Muscle of leg (tissue), 3 donors: ENCODE measurements at regions not wholly inside any gene's neighbourhood (a gene's known extent, or its start where the extent isn't known, plus 50 kb on each side); places are given as distances from the start of the nearest gene placed in this dataset.
"Not testable (repeated sequence)": the region's sequence is repeated elsewhere in the genome, so short reads cannot be mapped to it uniquely, and the experiment has no call there.

Experiments
- DNase-seq: peaks from one replicate; pipeline ENCODE4 v3.0.0; 2013
- H3K27ac ChIP-seq: one replicate; pipeline ENCODE4 v1.5.1; 2013; ENCODE audit warnings: mild to moderate bottlenecking, low read length, control low read depth
- H3K27me3 ChIP-seq: one replicate; pipeline ENCODE4 v1.6.1; 2013; ENCODE audit warnings: low read length; ENCODE audit not compliant: control insufficient read depth, insufficient read depth
- H3K36me3 ChIP-seq: one replicate; pipeline ENCODE4 v1.6.1; 2013; ENCODE audit warnings: low read length; ENCODE audit not compliant: control insufficient read depth, insufficient read depth
- H3K4me1 ChIP-seq: one replicate; pipeline ENCODE4 v1.6.1; 2013; ENCODE audit warnings: low read length; ENCODE audit not compliant: control insufficient read depth, insufficient read depth
- H3K4me3 ChIP-seq: one replicate; pipeline ENCODE4 v1.5.1; 2013; ENCODE audit warnings: low read length, control low read depth
- H3K9me3 ChIP-seq: replicated peaks from 2 replicates; pipeline ENCODE4 v1.6.1; 2013; ENCODE audit warnings: low read depth, low read length; ENCODE audit not compliant: control insufficient read depth
- WGBS: methylation state at CpG from one replicate; pipeline ENCODE4 v1.1.5; 2013; ENCODE audit warnings: missing lambda C conversion rate; ENCODE audit not compliant: insufficient coverage; 5-methylcytosine and 5-hydroxymethylcytosine counted together

GRCh38 chr20:48333707-48334106 is 494.1 kb downstream of the PREX1 start:
- 78% methylated on average over 4 of the region's 4 CpGs for WGBS
- no peaks in the 10 kb centered on the region for H3K27me3 ChIP-seq
- no peak for DNase-seq
- H3K27ac ChIP-seq: no peak overlapping the region
- peaks cover 20% of the 10 kb centered on the region for H3K4me1 ChIP-seq
- H3K36me3 ChIP-seq: no peaks in the 10 kb centered on the region
- H3K9me3 ChIP-seq: no peaks in the 10 kb centered on the region
- H3K4me3 ChIP-seq: no peak overlapping the region

GRCh38 chr20:48332555-48332954 is 495.2 kb downstream of the PREX1 start:
- H3K4me1 ChIP-seq: peaks cover 19% of the 10 kb centered on the region
- no peak overlapping the region for H3K27ac ChIP-seq
- no peaks in the 10 kb centered on the region for H3K9me3 ChIP-seq
- WGBS: no CpG with 5 or more reads among the region's 3 CpGs
- no peaks in the 10 kb centered on the region for H3K36me3 ChIP-seq
- H3K27me3 ChIP-seq: no peaks in the 10 kb centered on the region
- DNase-seq: no peak
- no peak overlapping the region for H3K4me3 ChIP-seq

DNA sequence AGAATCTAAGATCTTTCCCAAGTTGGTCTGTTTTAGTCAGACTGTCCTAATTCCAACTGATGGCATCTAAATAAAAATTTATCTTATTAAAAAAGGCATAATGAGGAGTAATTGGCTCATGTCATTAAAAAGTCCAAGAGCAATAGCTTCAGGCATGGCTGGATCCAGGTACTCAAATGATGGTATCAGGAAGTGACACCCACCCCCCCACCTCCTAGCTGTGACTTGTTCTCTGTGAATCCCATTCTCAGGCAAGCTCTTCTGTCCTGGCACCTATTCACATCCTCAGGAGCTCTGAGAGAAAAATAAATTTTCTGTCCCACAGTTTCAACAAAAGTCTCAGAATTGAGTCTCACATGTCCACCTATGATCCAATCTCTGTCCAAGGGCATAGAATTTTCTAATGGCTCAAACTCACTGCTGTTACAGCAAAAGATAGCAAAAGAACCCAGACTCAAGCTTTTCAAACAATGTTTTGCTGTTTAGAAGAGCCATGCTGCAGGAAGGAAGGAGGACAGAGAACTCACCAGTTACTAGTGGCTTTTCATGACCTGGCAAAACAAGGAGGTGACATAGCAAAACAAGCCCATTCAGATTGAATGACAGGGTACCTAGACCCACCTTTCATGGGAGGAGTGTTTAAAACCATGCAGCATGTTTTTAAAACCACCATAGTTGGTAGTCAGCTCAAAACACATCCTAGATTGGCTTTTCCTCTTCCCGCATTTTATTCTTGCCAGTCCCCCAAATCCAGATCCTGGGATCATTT is 496.1 kb downstream of the PREX1 start:
- Histone ChIP-seq H3K27me3 (no peaks in the 10 kb centered on the region), H3K4me1 (peaks cover 22% of the 10 kb centered on the region), H3K9me3 (no peaks in the 10 kb centered on the region), H3K36me3 (no peaks in the 10 kb centered on the region), H3K27ac (no peak overlapping the region), H3K4me3 (no peak overlapping the region)
- WGBS: 67% methylated on average over 1 of the region's 1 CpG
- no peak for DNase-seq

- Histone ChIP-seq H3K36me3 (no peaks in the 10 kb centered on the region), H3K27ac (no peak overlapping the region), H3K4me1 (peaks cover 11% of the 10 kb centered on the region), H3K9me3 (no peaks in the 10 kb centered on the region), H3K27me3 (peaks cover 3% of the 10 kb centered on the region), H3K4me3 (no peak overlapping the region)
- WGBS: 83% methylated on average over 7 of the region's 8 CpGs
- DNase-seq: no peak
Measured at GRCh38 chr20:48329676-48330664, 497.8 kb downstream of the PREX1 start.

GRCh38 chr20:48329031-48329615 is 498.7 kb downstream of the PREX1 start:
- H3K27me3 ChIP-seq: peaks cover 3% of the 10 kb centered on the region
- H3K9me3 ChIP-seq: no peaks in the 10 kb centered on the region
- no peak overlapping the region for H3K4me3 ChIP-seq
- peaks cover 11% of the 10 kb centered on the region for H3K4me1 ChIP-seq
- DNase-seq: no peak
- H3K27ac ChIP-seq: no peak overlapping the region
- no peaks in the 10 kb centered on the region for H3K36me3 ChIP-seq
- 88% methylated on average over 3 of the region's 4 CpGs for WGBS

DNA sequence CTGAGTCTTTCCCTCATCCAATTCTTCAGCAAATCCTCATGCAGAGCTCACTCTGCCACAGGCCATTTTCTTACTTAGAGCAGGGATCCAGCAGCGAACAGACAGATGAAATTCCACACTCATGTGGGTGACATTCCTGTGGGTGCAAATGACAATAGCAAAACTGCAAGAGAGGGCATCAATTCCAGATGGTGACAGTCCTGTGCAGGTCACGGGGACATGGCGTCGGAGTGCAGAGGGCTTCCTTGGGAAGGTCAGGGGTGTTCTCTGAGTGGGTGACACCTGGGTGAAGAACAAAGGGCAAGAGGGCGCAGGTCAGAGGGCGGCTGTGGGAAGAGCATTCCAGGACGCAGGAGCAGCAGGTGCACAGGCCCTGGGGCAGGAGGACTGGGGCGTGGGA is 500.0 kb downstream of the PREX1 start:
- not testable (repeated sequence) for H3K9me3 ChIP-seq, H3K36me3 ChIP-seq, H3K27me3 ChIP-seq, H3K27ac ChIP-seq, DNase-seq, H3K4me3 ChIP-seq
- 100% methylated on average over 3 of the region's 8 CpGs for WGBS
- peaks cover 11% of the 10 kb centered on the region for H3K4me1 ChIP-seq

- peak; percentile 40 for DNase-seq
- H3K36me3 ChIP-seq: no peaks in the 10 kb centered on the region
- 32% methylated on average over 7 of the region's 11 CpGs for WGBS
- no peak overlapping the region for H3K27ac ChIP-seq
- H3K4me3 ChIP-seq: no peak overlapping the region
- no peaks in the 10 kb centered on the region for H3K9me3 ChIP-seq
- H3K27me3 ChIP-seq: peaks cover 3% of the 10 kb centered on the region
- H3K4me1 ChIP-seq: peaks cover 11% of the 10 kb centered on the region
Measured at GRCh38 chr20:48326868-48327267, 500.9 kb downstream of the PREX1 start.

- Histone ChIP-seq H3K4me3 (no peak overlapping the region), H3K36me3 (no peaks in the 10 kb centered on the region), H3K27ac (no peak overlapping the region), H3K9me3 (no peaks in the 10 kb centered on the region), H3K27me3 (peaks cover 3% of the 10 kb centered on the region), H3K4me1 (peaks cover 11% of the 10 kb centered on the region)
- 86% methylated on average over 4 of the region's 4 CpGs for WGBS
- no peak for DNase-seq
Measured at GRCh38 chr20:48326434-48326691, 501.4 kb downstream of the PREX1 start.

DNA sequence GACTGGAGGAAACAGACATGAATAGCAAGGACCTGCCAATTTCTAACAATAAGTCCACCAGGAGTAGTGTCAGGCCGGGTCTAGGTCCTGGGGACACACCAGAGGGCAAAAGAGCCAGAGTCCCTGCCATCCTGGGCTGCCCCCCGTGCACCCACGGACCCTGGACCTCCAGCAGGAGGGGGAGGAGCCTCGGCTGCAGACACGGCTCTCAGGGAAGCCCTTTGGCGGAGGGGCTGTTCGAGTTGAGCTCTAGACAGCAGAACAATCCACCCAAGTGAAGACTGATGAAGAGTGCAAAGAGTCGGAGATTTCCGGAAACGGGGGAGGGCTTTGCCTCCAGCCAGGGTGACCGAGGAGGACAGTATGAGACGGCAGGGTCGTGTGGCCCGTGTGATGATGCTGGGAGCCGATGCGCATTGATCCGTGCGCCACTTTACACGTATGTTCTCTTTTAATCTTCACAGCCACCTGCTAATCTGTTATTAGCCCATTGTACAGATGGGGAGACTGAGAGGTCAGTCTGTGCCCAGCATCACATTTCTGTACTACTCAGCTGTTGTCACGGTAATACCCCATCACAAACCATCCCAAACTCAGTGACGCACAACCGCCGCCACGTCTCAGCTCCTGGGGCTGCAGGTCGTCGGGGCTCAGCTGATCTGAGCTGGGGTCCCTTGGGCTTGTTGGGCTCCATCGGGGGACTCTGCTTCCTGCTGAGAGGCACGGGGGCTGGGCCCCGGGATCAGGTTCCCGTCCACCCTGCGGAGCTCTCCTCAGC is 502.0 kb downstream of the PREX1 start:
- WGBS: 78% methylated on average over 31 of the region's 31 CpGs
- no peaks in the 10 kb centered on the region for H3K9me3 ChIP-seq
- H3K27me3 ChIP-seq: peaks cover 3% of the 10 kb centered on the region
- H3K4me1 ChIP-seq: peaks cover 11% of the 10 kb centered on the region
- no peaks in the 10 kb centered on the region for H3K36me3 ChIP-seq
- no peak overlapping the region for H3K4me3 ChIP-seq
- no peak for DNase-seq
- no peak overlapping the region for H3K27ac ChIP-seq
